Fibroblast of skin of right biceps (primary cell): ENCODE measurements at regions not wholly inside any gene's neighbourhood (a gene's known extent, or its start where the extent isn't known, plus 50 kb on each side); places are given as distances from the start of the nearest gene placed in this dataset.

ENCODE experiments used
- DNase-seq: peaks from one replicate; pipeline ENCODE4 v3.0.0-alpha.2; 2013

DNA sequence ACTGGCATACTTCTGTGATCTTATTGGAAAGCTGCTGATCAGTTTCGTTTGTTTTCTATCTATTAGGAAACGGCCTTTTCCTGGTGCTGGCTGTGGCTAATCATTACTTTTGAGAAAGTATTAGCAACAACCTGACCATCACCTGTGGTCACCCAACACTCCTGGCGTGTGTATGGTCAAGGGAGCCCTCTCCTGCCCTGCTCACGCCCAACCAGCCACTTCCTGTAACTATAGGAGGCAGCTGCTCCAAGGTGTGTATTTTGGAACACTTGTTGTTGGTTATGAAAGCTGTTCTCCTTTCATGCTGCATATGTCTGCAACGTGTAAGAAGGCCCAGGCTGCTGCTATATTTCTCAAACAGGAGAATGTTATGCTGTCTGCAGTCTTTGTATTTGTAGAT is 1582.8 kb downstream of the AACS start:
- DNase-seq = no peak

DNA sequence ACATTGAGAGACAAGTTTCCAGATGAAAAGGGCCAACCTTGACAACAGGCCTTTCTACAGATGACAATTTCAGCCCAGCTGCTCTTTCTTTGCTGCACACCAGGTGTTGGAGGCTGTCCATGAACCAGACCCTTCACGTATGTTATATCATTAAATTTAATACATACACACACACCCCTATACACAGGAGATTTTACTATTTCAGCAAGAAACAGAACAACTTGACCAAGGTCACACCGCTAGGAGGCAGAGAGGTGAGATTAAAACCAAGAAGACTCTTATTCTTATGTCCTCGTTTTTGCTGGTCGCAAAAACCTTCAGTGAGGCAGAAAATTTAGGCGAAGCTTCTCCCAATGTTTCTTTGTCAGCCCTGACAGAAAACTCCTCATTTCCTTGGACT is 1585.9 kb downstream of the AACS start:
- DNase-seq = no peak

DNA sequence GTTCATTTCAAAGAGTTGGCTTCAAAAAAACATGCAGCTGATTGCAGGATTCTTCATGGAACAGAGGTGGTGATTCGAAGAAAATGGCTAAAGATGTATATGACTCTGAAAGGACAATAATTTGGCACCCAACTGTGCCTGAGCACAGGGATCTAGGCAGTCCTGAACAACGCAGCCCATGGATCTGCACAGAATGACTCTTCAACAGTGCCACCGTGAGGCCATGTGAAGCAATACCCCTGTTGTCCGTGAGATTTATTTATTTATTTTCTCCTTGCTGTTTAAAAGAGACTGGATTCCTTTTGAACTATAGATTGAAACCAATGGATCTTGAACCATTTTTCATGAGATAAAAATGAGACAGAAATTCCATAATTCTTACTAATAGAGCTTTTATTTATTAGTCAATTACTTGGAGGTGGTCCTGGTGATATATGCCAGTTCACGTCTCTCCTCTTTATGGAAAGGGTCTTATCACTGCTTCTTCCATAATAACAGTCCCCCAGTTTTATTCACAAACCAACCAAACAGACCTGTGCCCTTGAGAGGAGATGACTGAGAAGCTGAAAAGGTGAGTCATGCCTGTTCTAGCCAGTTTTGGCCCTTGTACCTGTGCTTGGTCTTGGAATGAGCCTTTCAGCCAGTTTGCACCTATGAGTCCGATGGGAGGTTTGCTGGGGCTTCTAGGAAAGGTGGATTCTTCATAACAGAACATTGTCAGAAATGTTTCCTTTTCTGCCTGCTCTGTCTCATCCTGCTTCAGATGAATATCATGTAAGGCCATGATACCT is 1598.3 kb downstream of the AACS start:
- peak; percentile 5 for DNase-seq

DNA sequence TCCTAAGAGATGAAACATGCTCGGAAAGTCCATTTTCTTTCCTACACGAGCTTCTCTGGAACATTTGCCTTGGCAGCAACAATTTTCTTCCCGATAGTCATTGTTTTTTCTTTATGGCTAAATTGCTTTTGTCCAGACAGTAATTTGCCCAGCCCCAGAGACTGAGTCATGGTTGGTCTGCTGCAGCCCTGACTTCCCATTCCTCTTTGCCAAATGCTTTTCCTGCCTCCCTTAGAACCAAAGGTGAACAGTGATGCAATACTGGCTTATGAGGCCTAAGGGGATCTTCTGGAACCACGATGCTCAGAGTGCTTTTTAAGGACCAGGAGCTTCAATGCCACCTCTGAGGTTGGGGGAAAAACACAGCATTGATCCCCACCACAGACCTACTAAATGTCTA is 1599.6 kb upstream of the TMEM132C start:
- peak; percentile 81 for DNase-seq

DNA sequence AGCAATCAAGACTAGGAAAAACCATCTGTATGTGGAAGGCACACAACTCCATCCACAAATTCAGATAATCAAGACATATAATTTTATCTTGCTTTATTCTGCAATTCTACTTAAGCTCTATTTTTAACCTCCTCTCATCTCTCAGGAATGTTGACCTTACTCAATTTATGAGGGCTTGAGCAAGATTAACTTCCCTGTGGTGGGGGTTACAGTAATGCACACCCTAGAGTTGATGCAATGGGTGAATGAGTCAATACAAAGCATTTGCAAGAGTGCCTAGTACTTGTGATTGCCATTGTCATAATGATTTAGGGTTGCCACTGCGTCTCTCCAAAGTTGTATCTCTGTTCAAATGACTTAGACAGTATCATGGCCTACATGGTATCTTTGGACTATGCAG is 1598.4 kb upstream of the TMEM132C start:
- DNase-seq = peak; percentile 90

DNA sequence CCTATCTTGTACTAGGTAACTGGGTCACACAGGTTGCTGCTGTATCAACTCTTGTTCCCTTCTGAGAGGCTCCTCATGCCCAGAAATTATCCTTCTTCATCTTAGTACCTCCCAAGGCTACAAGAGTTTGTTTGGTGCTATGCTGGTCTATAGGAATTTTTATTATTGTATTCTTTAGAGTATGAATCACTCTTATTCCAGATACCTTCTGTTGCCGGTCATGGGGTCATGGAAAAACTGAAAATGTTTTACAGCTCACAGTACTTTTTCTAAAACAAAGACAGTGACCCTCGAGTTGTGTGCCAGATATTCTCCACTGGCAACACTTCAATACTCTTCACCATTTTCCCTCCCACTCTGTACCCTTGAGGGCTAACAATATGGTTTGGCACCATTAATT is 1598.0 kb upstream of the TMEM132C start:
- DNase-seq = peak; percentile 72

DNA sequence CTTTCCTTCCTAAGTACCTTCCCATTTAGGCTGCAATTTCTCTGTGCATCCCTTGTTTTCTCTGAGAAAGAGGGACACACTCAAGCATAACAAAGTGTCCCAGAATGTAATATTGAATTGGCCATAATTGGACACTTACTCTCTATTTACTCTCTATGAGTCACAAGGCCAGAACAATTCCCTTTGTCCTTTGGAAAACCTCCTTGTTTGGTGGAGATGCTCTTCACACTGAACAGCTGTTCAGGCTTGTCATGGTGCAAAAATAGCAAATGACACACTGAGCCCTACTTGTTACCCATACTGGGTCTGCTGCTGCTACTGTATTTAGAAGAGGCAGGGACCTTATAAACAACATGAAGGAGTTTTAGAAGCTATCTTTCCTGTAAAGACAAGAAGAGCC is 1590.5 kb upstream of the TMEM132C start:
- no peak for DNase-seq

DNA sequence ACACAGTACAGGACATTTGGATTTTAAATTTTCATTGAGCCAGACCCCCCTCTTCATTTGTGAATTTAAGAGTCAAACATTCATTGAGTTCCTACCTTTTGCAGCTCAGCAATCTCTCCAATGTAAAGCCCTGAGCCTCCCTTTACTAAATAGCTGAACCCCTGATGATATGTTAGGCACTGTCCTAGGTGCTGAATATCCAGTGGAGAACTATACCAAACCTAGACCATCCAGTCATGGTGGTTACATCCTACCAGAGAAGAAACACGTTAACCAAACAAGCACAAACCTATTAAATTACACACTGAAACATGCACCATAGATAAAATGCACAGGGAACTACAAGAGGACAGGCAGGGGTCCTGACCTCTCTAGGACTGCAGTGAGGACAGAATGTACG is 1585.3 kb upstream of the TMEM132C start:
- DNase-seq = no peak

DNA sequence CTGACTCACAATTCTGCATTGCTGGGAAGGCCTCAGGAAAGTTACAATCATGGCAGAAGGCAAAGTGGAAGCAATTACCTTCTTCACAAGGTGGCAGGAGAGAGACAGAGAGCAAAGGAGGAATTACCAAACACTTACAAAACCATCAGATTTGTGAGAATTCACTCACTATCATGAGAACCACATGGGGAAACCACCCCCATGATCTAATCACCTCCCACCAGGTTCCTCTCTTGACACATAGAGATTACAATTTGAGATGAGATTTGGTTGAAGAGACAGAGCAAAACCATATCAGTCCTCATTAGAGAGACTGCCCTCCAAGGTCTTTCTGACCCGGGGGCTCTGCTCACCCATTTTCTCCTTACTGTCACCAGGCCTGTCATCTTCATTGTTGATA is 1582.3 kb upstream of the TMEM132C start:
- DNase-seq = no peak

DNA sequence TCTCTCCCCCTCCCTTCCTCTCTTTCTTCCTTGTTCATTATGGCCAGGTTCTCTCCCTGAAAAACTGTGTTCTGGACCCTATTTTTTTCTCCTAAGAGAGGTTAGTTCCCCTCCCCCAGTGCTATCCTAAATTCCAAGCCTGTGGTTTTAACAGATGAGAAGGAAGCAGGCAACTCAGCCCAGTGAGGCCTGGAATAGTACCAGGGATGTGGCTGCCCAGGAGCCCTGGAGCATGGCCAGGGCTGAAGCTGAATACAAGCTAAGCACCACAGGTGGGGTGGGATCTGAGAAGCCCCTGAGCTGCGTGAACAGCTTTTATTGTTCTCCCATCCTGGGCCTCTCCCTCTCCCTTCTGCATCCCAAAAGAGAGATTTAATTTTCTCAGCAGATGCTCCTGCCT is 1581.3 kb upstream of the TMEM132C start:
- DNase-seq = no peak

DNA sequence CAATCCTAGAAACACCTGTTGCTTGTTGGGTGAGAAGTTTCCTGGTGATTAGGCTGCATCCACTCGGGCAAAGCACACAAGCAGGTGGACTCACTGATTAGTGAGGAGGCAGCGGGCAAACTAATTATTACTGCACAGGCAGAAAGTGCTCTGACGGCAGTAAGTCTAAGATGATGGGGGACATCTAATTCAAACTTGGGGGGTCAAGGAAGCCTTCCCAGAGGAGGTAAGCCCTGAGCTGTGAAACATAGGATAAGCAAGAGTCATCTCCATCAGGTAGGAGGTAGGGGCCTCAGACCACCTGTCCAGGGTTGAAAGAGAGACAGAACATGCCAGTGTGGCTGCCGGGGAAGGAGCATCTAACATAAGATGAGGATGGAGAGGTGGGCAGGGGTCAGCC is 1578.4 kb upstream of the TMEM132C start:
- DNase-seq = no peak

DNA sequence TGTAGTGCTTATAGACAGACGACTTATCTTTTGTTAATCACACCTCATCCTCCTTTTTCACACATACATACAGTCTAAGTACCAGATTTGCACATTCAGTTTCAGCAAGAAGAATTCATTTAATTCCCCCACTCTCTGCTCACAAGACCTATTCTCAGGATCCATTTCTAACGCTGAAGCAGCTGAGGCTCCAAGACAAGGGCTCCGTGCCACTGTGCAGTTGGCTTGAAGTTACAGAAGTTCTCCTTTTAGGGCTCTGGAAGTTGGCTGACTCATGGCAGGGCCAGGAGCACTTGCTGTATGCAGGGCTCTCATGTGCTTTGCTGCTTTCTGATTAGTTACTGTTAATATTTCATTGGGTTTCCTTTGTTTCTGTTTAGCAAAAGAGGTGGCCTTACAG is 1566.9 kb upstream of the TMEM132C start:
- no peak for DNase-seq

DNA sequence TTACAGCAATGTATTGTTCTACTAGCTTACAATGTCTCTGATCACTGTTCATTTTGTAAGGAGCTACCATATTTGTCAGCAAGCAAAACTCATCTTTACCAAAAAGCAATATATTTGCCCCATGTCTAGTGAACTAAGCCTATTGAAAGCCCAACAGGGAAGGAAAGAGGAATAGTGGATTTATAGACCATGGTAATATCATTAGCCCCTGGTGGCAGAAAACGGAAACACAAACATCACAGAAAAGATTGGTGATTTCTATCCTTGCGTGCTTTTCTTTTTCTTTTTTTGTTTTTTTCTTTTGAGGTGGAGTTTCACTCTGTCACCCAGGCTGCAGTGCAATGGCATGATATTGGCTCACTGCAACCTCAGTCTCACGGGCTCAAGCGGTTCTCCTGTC is 1562.4 kb upstream of the TMEM132C start:
- DNase-seq = no peak

DNA sequence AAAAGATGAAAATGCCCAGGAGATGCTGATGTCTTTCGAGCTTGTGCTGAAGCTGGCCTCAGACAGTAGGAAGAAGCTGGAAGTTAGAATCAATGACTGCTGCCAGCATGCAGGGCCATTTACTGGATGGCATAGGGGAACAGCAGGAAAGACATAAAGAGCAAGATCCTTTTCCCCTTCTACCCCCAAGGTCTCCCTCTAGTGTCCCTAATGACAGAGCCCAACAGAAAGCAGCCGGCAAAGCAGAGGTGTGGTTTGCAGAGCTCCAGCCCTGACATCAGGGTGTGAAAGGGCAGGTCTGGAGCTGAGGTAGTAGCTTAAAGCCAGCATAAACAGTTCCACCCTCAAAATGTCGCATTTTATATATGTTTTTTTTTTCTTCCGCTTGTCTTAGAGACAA is 1560.7 kb upstream of the TMEM132C start:
- no peak for DNase-seq

DNA sequence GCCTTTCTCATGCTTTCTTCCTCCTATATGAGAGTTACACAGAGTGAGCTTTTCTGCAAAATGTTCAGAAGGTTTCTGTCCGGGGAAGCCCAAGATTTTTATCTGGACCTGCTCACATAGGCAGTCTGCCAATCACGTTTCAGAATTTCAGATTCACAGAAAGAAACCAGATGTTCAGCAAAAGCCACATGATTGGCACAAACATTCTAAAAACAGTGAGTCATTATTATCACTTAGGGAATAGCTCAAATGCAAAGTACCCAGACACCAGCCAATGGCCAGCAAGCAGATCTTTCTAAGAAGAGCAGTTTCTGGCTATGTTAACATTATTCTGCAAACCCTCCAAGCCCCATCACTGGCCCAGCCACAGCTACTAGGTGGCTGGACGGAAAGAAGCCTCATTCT is 1558.5 kb upstream of the TMEM132C start:
- DNase-seq = peak; percentile 45

DNA sequence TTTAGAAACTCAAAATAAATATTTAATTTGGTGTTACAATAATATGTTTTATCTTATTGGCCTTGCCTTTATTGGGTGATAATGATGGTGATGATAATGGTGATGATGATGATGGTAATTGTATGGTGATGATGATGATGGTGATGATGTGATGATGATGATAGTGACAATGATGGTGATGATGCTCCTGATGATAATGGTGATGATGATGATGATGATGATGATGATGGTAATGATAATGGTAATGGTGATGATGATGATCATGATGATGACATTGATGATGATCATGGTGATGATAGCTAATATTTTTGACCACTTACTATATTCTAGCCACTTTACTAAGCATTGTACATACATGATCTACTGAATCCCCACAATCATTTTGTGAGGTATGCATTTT is 1548.6 kb upstream of the TMEM132C start:
- DNase-seq = no peak

DNA sequence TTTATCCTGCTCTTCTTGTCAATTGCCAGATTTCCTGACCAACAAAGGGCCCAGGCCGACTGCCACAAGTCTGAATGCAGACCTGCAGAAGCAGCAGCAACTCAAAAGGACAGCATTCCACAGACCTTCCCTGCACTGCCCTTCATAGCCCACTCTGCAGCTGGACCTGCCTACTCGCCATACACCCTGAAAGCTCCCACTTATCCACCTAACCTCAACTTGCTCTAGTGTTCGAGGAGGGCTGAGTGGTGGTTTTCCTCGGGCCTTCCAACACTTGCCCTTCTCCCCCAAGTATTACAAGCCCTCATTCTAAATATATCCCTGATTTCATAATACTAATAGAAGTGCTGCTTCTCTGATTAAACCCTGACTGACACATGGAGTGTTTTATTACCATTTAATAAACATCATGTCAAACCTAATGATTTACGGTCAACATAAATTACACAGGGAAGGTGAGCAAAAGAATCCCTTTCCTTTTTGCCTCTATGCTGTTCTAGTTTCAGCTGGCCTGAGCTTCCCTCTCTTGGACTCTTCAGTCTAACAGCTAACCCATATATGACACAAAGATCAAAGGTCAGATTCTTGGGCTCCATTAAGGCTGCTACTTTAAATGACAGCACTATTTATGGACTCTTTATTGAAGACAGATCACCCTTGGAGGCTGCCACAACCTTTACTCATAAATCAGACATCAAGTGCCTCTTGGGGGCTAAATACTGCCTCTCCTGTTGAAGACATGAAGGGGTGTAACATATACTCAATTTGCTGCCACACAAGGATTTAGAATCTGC is 1546.9 kb upstream of the TMEM132C start:
- DNase-seq = no peak

DNA sequence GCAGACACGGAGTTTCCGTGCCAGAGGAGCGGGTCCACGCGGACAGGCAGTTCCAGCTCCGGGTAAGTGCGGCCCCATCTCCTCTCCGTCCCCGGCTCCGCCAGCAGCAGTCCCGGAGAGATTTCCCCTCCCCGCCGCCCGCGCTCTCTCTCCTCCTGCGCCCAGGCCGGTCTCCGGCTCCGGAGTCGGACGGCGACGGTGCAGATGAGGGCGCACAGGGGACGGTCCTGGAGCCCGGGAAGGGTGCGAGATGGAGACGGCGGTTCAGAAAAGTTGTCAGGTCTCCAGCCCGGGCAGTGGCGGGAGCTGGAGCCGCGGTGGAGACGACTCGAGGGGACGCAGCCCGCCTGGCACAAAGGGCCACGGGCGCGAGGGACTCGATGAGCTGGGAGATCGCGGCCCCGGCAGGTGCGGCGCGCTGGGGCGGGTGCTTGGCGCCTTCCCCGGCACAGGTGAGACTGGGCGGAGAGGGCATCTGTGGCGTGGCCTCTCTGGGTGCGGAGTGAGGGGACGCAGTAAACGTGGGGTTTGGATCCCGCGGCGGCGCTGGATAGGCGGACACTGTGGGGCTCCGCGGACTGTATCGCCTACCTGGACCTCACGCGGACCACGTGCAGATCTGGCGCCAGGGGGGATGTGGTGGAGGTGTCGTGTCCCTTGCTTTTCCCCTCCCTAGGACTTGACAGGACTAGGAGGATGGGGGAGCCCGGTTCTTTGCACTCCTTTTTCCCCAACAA is 1540.3 kb upstream of the TMEM132C start:
- DNase-seq = no peak

DNA sequence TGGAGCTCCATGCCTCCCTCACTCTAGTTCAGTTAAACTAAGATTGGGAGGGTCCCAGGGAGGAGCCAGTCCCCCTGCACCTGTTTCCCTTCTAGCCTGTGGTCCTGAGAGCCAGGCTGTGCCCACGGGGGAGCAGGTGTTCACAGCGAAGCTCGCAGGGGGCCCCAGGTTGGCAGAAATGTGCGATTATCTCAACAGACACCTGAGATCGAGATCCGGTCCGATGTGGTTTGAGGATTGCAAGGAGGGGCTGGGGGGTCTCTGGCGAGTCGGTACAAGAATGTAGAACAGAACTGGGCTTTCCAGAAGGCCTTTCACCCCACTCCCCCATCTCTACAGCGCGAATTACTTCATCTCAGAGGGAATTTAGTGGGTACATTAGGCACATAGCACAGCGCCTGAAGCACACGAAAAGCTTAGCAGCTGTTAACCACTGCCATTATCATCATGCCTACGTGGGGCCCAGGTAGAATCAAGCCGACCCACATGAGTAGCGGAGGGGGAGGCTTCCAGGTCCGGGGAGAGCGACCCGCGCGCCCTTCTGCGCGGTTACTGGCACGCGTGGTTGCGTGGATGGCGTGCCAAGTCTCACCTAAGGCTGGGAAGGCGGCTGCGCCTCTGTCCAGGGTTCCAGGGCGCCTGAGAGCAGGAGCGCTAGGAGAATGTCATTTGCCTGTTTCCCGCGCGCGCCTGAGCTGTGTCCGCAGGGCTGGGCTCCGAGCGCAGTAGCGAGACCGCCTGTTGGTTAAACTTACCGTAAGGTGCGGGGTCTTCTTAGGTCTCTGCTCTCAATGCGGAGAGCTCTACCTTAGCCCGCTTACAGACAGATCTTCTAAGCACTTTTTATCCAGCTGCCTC is 1539.5 kb upstream of the TMEM132C start:
- no peak for DNase-seq

DNA sequence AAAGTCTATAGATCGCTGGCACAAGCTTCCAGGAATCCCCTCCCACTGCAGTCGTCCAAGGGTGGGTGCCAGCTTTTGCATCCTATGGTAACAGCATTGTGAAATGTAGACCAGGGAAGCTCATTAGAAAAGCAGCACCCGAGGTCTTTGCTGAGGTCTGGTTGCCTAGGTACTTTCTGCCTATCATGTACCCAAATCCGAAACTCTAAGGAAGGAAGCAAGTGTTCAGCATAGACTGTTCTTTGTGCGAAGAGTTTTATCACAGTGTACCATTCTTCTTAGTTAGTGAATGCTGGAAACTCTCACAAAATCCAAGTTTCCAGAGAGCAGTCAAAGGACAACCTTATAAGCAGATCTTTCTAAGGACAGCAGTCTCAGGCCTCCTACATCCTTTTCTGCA is 1532.7 kb upstream of the TMEM132C start:
- no peak for DNase-seq

DNA sequence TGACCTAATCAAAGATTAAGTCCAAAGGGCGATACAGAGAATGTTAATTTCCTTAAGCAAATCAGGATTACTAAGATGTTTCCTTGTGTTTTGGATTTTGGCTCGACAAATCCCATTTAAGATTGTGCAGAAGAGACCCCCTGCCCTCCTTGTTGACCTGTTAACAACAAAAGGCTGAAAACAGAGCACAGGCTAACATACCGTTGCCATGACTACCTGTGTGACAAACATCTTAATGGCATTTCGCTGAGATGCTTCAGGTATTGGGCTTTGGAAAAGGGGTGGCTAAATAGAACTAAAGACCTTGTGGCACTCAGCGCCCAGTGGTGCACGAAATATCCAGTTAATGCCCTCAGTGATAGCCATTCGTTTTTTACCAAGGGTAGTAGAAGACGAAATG is 1532.3 kb upstream of the TMEM132C start:
- no peak for DNase-seq

DNA sequence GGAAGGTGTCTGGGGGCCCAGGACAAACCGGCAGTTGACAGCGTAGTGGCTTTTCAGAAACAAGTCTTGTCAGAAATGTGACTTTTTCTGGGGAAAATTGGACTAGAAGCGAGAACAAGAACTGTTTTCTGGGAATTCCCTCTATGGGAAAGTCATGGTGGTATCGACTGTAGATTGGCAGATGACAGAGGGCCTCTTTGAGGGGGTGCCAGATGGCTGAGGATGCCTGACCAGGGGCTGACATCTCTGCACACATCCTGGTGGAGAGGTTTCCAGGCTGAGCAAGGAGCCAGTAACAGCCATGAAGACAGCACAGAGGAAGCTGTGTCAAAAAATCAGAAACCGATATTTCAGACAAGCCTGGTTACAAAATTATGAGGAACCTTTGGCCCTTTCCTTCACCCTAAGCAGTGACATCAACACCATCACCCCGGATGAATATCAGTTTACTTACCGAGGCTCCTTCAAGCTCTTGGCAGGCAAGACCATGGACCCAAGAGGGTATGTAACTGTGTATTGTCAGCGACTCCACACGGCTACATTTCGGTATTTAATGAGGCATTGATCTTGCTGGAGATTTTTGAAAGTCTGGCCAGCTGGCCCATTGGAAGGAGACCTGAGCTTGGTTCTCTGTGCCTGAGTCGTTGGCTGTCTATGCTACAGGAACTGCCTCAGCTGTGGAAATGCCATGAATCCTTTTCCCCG is 1525.3 kb upstream of the TMEM132C start:
- DNase-seq = no peak
